ENCODE measurements at regions not wholly inside any gene's neighbourhood (a gene's known extent, or its start where the extent isn't known, plus 50 kb on each side); places are given as distances from the start of the nearest gene placed in this dataset.

DNA sequence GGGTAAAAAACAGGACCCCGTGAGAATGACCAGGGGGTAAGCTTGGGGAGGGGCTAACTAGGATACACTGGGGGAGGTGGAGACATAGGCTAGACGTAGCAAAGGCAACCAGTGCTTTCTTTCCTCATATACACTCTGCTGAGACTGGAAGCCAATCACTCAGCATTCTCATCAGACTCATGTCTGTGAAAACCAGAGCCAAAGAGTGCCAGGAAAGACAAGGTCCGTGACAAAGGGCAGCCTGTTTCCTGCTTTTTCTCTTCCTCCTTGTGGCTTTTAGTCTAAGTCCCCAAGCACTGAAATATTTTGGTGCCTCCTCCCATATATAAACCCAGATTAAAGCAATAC, 97.9 kb upstream of the NEDD9 start:
- Histone ChIP-seq H3K4me3 (replicated peaks; ENCODE audit: low read depth, low read length) (no peak overlapping the region), H3K36me3 (ENCODE audit: control insufficient read depth, insufficient read depth, low read length) (peaks cover 3% of the 10 kb centered on the region; the same call in 1 of the 2 replicates), H3K27me3 (replicated peaks; ENCODE audit: control insufficient read depth, insufficient read depth, low read length) (no peaks in the 10 kb centered on the region)
- no peak for DNase-seq (ENCODE audit: extremely low read depth, insufficient read length)
- TF ChIP-seq, protein P1, sequence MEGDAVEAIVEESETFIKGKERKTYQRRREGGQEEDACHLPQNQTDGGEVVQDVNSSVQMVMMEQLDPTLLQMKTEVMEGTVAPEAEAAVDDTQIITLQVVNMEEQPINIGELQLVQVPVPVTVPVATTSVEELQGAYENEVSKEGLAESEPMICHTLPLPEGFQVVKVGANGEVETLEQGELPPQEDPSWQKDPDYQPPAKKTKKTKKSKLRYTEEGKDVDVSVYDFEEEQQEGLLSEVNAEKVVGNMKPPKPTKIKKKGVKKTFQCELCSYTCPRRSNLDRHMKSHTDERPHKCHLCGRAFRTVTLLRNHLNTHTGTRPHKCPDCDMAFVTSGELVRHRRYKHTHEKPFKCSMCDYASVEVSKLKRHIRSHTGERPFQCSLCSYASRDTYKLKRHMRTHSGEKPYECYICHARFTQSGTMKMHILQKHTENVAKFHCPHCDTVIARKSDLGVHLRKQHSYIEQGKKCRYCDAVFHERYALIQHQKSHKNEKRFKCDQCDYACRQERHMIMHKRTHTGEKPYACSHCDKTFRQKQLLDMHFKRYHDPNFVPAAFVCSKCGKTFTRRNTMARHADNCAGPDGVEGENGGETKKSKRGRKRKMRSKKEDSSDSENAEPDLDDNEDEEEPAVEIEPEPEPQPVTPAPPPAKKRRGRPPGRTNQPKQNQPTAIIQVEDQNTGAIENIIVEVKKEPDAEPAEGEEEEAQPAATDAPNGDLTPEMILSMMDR (IDR thresholded peaks at IDR 0.05; ENCODE audit: insufficient read depth, low read length, poor library complexity, severe bottlenecking) = no peak

DNA sequence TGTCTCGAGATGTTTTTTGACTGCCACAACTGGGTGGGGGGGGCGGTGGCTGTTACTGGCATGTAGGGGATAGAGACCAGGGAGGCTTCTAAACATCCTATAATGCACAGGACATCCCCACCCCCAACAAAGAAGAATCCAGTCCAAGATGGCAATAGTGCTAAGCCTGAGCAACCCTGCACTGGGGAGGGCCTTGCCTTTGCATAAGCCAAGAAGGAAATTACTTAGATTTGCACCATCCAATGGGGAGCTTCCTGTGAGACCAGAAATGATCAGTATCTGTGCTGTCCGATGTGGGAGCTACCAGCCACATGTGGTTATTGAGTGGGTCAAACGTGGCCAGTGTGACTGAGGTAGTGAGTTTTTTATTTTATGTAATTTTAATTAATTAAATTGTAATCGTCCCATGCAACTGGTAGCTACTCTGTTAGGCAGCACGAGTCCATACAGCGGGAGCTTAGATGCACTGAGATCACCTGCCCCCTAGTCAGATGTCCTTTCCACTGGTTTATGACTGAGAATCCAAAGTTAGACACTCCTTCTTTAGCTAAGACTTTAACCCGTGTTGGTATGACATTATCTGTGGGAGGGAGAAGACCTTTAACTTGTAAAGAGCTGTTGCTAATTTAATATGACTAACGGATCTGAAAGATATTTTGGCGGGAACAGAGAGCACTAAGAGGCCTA, 97.4 kb upstream of the NEDD9 start:
- no peak overlapping the region for H3K4me3 ChIP-seq (replicated peaks; ENCODE audit: low read depth, low read length)
- no peaks in the 10 kb centered on the region for H3K27me3 ChIP-seq (replicated peaks; ENCODE audit: control insufficient read depth, insufficient read depth, low read length)
- H3K36me3 ChIP-seq (ENCODE audit: control insufficient read depth, insufficient read depth, low read length) = peaks cover 3% of the 10 kb centered on the region; the same call in 1 of the 2 replicates
- TF ChIP-seq, protein P1 (IDR thresholded peaks at IDR 0.05; ENCODE audit: insufficient read depth, low read length, poor library complexity, severe bottlenecking) = no peak
- DNase-seq (ENCODE audit: extremely low read depth, insufficient read length) = no peak

GRCh38 chr6:11328613-11329247, 96.3 kb upstream of the NEDD9 start:
- TF ChIP-seq, protein P1 (IDR thresholded peaks at IDR 0.05; ENCODE audit: insufficient read depth, low read length, poor library complexity, severe bottlenecking) = no peak
- no peak for DNase-seq (ENCODE audit: extremely low read depth, insufficient read length)

GRCh38 chr6:11327961-11328360, 95.5 kb upstream of the NEDD9 start:
- H3K4me3 ChIP-seq (replicated peaks; ENCODE audit: low read depth, low read length) = no peak overlapping the region
- no peak for DNase-seq (ENCODE audit: extremely low read depth, insufficient read length)
- TF ChIP-seq, protein P1 (IDR thresholded peaks at IDR 0.05; ENCODE audit: insufficient read depth, low read length, poor library complexity, severe bottlenecking) = no peak

More at GRCh38 chr6:11328613-11329247, 96.3 kb upstream of the NEDD9 start:
- Histone ChIP-seq H3K4me3 (replicated peaks; ENCODE audit: low read depth, low read length) (no peak overlapping the region), H3K36me3 (ENCODE audit: control insufficient read depth, insufficient read depth, low read length) (peaks cover 4% of the 10 kb centered on the region; the same call in 1 of the 2 replicates), H3K27me3 (replicated peaks; ENCODE audit: control insufficient read depth, insufficient read depth, low read length) (no peaks in the 10 kb centered on the region)

GRCh38 chr6:11326116-11326515, 93.6 kb upstream of the NEDD9 start:
- TF ChIP-seq, protein P1 (IDR thresholded peaks at IDR 0.05; ENCODE audit: insufficient read depth, low read length, poor library complexity, severe bottlenecking) = no peak
- Histone ChIP-seq H3K27me3 (replicated peaks; ENCODE audit: control insufficient read depth, insufficient read depth, low read length) (no peaks in the 10 kb centered on the region), H3K4me3 (replicated peaks; ENCODE audit: low read depth, low read length) (no peak overlapping the region), H3K36me3 (ENCODE audit: control insufficient read depth, insufficient read depth, low read length) (peaks cover 6% of the 10 kb centered on the region)
- DNase-seq (ENCODE audit: extremely low read depth, insufficient read length) = no peak

More at GRCh38 chr6:11327961-11328360, 95.5 kb upstream of the NEDD9 start:
- H3K27me3 ChIP-seq (replicated peaks; ENCODE audit: control insufficient read depth, insufficient read depth, low read length) = no peaks in the 10 kb centered on the region
- H3K36me3 ChIP-seq (ENCODE audit: control insufficient read depth, insufficient read depth, low read length) = peaks cover 4% of the 10 kb centered on the region; the same call in 1 of the 2 replicates
